ENCODE measurements at regions not wholly inside any gene's neighbourhood (a gene's known extent, or its start where the extent isn't known, plus 50 kb on each side); places are given as distances from the start of the nearest gene placed in this dataset.

DNA sequence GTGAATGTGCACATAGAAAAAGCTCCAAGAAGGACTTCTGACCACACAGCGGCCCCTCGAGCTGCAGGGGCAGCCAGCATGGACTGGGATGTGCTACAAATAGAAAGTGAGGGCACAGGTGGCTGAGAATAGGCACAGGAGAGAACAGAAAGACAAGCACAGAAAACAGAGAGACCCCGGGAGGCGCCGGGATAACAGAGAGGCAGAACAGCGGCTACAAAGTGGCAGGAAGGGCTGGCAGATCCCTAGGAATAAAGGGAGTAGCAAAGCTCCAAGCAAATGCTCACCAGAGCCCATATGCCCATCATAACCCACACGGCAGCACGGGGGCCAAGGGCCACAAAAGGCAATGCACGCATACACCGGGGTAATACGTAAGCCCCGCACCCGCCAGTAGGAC lies 201.7 kb upstream of the NSMCE3 start:
- intact Hi-C loops (cut with micrococcal nuclease), result no loop called here
- no TSS peak for BruUV-seq (replicated peaks)
- no peaks in the 10 kb centered on the region for H3K79me1 ChIP-seq (ENCODE audit: low read depth in 1 of 2, low read length in 2 of 2)
- H4K8ac ChIP-seq (ENCODE audit: low read depth in 2 of 2, low read length in 2 of 2), result no peak overlapping the region
- no peak overlapping the region for H2BK20ac ChIP-seq (ENCODE audit: low read depth, low read length)
- H4K5ac ChIP-seq (ENCODE audit: low read depth, low read length), result no peak overlapping the region
- in situ Hi-C loops (cut with MboI; ENCODE audit: low sequenced_read_pairs), result no loop called here
- ATAC-seq (ENCODE audit: low read depth) (no peak), DNase-seq (no peak)
- no peak overlapping the region for H3K4me2 ChIP-seq (ENCODE audit: low read depth, low read length)
- H4K91ac ChIP-seq (ENCODE audit: insufficient read depth, low read depth, low read length), result no peak overlapping the region
- H2BK15ac ChIP-seq (ENCODE audit: low read depth, low read length), result no peak overlapping the region
- no peak overlapping the region for H3K9ac ChIP-seq (ENCODE audit: low read depth, low read length)
- peaks cover 2% of the 10 kb centered on the region; the same call in 1 of the 2 replicates for H3K9me3 ChIP-seq (ENCODE audit: control insufficient read depth, insufficient read depth, low read length)
- H2AK9ac ChIP-seq (replicated peaks; ENCODE audit: low read depth, low read length, poor library complexity), result no peak overlapping the region
- H3K18ac ChIP-seq (ENCODE audit: low read depth, low read length), result no peak overlapping the region
- no peaks in the 10 kb centered on the region for H3K4me1 ChIP-seq (ENCODE audit: control insufficient read depth, insufficient read depth, low read length)
- no peak overlapping the region for H3K23ac ChIP-seq (ENCODE audit: low read depth, low read length)
- H3K14ac ChIP-seq (replicated peaks; ENCODE audit: low read depth, low read length), result no peak overlapping the region
- no peak overlapping the region for H3K27ac ChIP-seq (ENCODE audit: insufficient read depth, low read length)
- no peak overlapping the region for H3K4me3 ChIP-seq (ENCODE audit: insufficient read depth, low read depth, low read length)
- H2BK5ac ChIP-seq (ENCODE audit: low read depth, low read length, poor library complexity, severe bottlenecking), result no peak overlapping the region
- no peak overlapping the region for H2BK120ac ChIP-seq (ENCODE audit: low read depth, low read length)
- no peaks in the 10 kb centered on the region for H3K36me3 ChIP-seq (ENCODE audit: control insufficient read depth, insufficient read depth, low read length)
- H2AFZ ChIP-seq (replicated peaks; ENCODE audit: low read length, poor library complexity), result no peak overlapping the region
- no peak overlapping the region for H3K4ac ChIP-seq (ENCODE audit: low read depth, low read length)
- TF ChIP-seq MAFK (IDR thresholded peaks at IDR 0.05; ENCODE audit: low read depth, low read length) (no peak), RAD21 (IDR thresholded peaks at IDR 0.05; ENCODE audit: low read length) (no peak), RFX5 (IDR thresholded peaks at IDR 0.05; ENCODE audit: low read depth, low read length) (no peak), FOS (IDR thresholded peaks at IDR 0.05; ENCODE audit: low read depth, low read length) (no peak), MAZ (IDR thresholded peaks at IDR 0.05; ENCODE audit: borderline replicate concordance, low read depth, low read length) (no peak)
- TF ChIP-seq, protein P1, sequence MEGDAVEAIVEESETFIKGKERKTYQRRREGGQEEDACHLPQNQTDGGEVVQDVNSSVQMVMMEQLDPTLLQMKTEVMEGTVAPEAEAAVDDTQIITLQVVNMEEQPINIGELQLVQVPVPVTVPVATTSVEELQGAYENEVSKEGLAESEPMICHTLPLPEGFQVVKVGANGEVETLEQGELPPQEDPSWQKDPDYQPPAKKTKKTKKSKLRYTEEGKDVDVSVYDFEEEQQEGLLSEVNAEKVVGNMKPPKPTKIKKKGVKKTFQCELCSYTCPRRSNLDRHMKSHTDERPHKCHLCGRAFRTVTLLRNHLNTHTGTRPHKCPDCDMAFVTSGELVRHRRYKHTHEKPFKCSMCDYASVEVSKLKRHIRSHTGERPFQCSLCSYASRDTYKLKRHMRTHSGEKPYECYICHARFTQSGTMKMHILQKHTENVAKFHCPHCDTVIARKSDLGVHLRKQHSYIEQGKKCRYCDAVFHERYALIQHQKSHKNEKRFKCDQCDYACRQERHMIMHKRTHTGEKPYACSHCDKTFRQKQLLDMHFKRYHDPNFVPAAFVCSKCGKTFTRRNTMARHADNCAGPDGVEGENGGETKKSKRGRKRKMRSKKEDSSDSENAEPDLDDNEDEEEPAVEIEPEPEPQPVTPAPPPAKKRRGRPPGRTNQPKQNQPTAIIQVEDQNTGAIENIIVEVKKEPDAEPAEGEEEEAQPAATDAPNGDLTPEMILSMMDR (conservative IDR thresholded peaks at IDR 0.05; ENCODE audit: low read depth, low read length), result no peak
- TF ChIP-seq, protein P2, sequence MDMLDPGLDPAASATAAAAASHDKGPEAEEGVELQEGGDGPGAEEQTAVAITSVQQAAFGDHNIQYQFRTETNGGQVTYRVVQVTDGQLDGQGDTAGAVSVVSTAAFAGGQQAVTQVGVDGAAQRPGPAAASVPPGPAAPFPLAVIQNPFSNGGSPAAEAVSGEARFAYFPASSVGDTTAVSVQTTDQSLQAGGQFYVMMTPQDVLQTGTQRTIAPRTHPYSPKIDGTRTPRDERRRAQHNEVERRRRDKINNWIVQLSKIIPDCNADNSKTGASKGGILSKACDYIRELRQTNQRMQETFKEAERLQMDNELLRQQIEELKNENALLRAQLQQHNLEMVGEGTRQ (IDR thresholded peaks at IDR 0.05; ENCODE audit: low read depth, low read length), result no peak
- TF ChIP-seq, protein P3, sequence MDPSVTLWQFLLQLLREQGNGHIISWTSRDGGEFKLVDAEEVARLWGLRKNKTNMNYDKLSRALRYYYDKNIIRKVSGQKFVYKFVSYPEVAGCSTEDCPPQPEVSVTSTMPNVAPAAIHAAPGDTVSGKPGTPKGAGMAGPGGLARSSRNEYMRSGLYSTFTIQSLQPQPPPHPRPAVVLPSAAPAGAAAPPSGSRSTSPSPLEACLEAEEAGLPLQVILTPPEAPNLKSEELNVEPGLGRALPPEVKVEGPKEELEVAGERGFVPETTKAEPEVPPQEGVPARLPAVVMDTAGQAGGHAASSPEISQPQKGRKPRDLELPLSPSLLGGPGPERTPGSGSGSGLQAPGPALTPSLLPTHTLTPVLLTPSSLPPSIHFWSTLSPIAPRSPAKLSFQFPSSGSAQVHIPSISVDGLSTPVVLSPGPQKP (IDR thresholded peaks at IDR 0.05; ENCODE audit: borderline replicate concordance, low read depth, low read length), result no peak
- no peak overlapping the region for H3K56ac ChIP-seq (ENCODE audit: extremely low read depth, insufficient read depth, low read length)
- no peaks in the 10 kb centered on the region for H3K9me1 ChIP-seq (ENCODE audit: insufficient read depth, low read length)
- POLR2A ChIA-PET (ENCODE audit: unreplicated experiment), result no interaction called here
- H3K27me3 ChIP-seq (ENCODE audit: control insufficient read depth, insufficient read depth, low read length), result no peaks in the 10 kb centered on the region
- dilution Hi-C loops (cut with HindIII; ENCODE audit: low sequenced_read_pairs, unreplicated experiment), result no loop called here
- H4K20me1 ChIP-seq (ENCODE audit: insufficient read depth, low read length), result no peaks in the 10 kb centered on the region
- 49% methylated on average over 5 of the region's 13 CpGs; no CpG with 5 or more reads in 1 of the 2 experiments for WGBS, 2 experiments (ENCODE audit: extremely low coverage in 2 of 2, insufficient read length in 1 of 2)
- no peak overlapping the region for H2AK5ac ChIP-seq (ENCODE audit: low read depth, low read length)
- CTCF ChIA-PET, result no interaction called here
